ENCODE measurements at regions not wholly inside any gene's neighbourhood (a gene's known extent, or its start where the extent isn't known, plus 50 kb on each side); places are given as distances from the start of the nearest gene placed in this dataset.
"Not testable (repeated sequence)": the region's sequence is repeated elsewhere in the genome, so short reads cannot be mapped to it uniquely, and the experiment has no call there.

DNA sequence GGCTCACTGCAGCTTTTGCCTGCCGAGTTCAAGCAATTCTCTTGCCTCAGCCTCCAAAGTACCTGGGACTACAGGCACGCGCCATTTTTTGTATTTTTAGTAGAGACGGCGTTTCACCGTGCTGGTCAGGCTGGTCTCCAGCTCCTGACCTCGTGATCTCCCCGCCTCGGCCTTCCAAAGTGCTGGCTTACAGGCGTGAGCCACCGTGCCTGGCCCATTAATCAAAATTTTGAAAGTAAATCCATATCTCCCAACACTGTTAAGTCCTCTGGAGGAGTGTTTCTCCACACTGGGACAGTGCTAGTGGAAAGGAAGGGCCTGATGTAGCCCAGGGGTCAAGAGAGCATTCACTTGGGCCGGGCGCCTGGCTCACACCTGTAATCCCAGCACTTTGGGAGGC, 644.6 kb downstream of the SH2D4B start:
- no peak overlapping the region for H3K27ac Mint-ChIP-seq
- DNase-seq (ENCODE audit: extremely low spot score, unreplicated experiment), result no peak
- H3K4me3 Mint-ChIP-seq, result no peak overlapping the region
- H3K9me3 Mint-ChIP-seq, result no peaks in the 10 kb centered on the region
- H3K27me3 Mint-ChIP-seq, result no peaks in the 10 kb centered on the region
- H3K36me3 Mint-ChIP-seq, result no peaks in the 10 kb centered on the region
- H3K4me1 Mint-ChIP-seq (ENCODE audit: unreplicated experiment), result no peaks in the 10 kb centered on the region
- TF ChIP-seq, protein P1, sequence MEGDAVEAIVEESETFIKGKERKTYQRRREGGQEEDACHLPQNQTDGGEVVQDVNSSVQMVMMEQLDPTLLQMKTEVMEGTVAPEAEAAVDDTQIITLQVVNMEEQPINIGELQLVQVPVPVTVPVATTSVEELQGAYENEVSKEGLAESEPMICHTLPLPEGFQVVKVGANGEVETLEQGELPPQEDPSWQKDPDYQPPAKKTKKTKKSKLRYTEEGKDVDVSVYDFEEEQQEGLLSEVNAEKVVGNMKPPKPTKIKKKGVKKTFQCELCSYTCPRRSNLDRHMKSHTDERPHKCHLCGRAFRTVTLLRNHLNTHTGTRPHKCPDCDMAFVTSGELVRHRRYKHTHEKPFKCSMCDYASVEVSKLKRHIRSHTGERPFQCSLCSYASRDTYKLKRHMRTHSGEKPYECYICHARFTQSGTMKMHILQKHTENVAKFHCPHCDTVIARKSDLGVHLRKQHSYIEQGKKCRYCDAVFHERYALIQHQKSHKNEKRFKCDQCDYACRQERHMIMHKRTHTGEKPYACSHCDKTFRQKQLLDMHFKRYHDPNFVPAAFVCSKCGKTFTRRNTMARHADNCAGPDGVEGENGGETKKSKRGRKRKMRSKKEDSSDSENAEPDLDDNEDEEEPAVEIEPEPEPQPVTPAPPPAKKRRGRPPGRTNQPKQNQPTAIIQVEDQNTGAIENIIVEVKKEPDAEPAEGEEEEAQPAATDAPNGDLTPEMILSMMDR (conservative IDR thresholded peaks at IDR 0.05), result no peak

DNA sequence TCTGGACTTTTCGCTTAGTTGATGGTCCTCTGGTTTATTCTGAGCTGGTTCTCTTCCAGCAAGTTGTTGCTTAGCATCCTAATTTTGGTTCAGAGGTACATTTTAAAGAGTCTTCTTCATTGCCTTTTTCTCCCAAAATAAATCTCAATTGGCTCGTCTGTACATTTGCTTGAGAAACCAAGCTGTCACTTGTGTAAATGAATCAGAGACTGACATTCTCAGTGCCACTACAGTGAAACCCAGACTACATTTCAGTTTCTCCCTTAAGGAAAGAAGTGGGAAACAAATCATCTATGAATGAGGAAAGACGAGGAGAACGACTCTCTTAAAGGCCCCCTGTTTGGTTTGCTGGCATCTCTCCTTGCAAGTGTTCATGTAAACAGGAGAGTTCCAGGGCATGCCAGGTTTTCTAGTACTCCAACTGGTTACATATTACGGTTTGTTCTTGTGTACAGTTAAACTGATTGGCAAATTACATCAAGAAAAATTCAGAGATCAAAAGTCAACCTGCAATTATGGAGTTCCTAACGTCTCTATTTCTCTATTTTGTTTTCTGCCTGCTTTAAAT, 654.6 kb downstream of the SH2D4B start:
- Mint-ChIP-seq H3K9me3 (no peaks in the 10 kb centered on the region), H3K27ac (no peak overlapping the region), H3K36me3 (no peaks in the 10 kb centered on the region), H3K4me1 (ENCODE audit: unreplicated experiment) (no peaks in the 10 kb centered on the region), H3K27me3 (no peaks in the 10 kb centered on the region), H3K4me3 (no peak overlapping the region)
- TF ChIP-seq, protein P1 (conservative IDR thresholded peaks at IDR 0.05), result no peak
- no peak for DNase-seq (ENCODE audit: extremely low spot score, unreplicated experiment)

DNA sequence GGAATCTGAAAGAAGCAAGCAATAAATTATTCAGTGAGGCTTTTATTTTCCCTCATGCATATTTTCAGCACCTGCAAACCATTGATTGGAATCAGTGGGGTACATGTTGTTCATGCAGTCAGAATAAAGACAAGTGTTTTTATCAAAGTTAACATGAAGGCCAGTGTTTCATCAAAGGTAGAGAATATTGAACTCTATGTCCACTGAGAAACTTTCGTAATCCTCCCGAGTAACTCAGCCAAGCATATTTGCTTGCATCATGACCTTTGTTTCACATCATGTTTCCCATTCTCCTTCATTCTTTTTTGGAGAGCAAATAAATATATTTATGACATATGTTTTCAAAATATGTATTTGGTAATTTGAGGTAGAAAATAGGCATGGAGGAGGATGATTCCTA, 663.1 kb downstream of the SH2D4B start:
- no peaks in the 10 kb centered on the region for H3K27me3 Mint-ChIP-seq
- H3K4me3 Mint-ChIP-seq, result no peak overlapping the region
- no peak for DNase-seq (ENCODE audit: extremely low spot score, unreplicated experiment)
- no peak overlapping the region for H3K27ac Mint-ChIP-seq
- H3K36me3 Mint-ChIP-seq, result no peaks in the 10 kb centered on the region
- H3K9me3 Mint-ChIP-seq, result no peaks in the 10 kb centered on the region
- no peaks in the 10 kb centered on the region for H3K4me1 Mint-ChIP-seq (ENCODE audit: unreplicated experiment)
- TF ChIP-seq, protein P1 (conservative IDR thresholded peaks at IDR 0.05), result no peak

DNA sequence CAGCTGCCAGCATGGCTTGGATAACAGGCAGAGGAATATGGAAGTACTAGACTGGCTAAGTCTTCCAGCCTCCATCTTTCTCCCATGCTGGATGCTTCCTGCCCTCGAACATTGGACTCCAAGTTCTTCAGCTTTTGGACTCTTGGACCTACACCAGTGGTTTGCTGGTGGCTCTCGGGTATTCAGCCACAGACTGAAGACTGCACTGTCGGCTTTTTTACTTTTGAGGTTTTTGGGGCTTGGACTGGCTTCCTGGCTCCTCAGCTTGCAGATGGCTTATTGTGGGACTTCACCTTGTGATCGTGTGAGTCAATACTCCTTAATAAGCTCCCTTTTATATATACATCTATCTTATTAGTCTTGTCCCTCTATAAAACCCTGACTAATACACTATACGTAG, 667.6 kb upstream of the NRG3 start:
- DNase-seq (ENCODE audit: extremely low spot score, unreplicated experiment), result not testable (repeated sequence)

DNA sequence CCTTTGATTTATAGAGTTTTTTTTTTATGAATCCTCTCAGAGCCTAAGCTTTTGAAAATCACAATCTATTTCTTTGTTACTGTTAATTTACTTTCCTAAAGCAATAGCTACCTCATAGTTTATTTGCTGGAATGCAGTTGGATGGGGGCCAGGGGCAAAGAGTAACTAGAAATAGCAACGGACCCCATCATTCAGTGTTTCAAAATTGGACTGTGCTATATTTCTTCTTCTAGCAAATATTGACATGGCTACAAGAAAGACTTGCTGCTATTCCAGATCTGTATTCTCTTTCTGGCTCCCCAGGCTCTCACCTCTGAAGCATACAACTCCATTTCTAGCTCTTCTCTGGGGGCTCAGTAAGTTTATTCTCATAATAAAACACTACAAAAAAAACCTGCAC, 661.6 kb upstream of the NRG3 start:
- Mint-ChIP-seq H3K27me3 (no peaks in the 10 kb centered on the region), H3K9me3 (no peaks in the 10 kb centered on the region), H3K36me3 (no peaks in the 10 kb centered on the region), H3K4me3 (no peak overlapping the region), H3K27ac (no peak overlapping the region), H3K4me1 (ENCODE audit: unreplicated experiment) (peaks cover 4% of the 10 kb centered on the region)
- no peak for DNase-seq (ENCODE audit: extremely low spot score, unreplicated experiment)
- TF ChIP-seq, protein P1 (conservative IDR thresholded peaks at IDR 0.05), result no peak

More for the DNA sequence above, 667.6 kb upstream of the NRG3 start:
- H3K36me3 Mint-ChIP-seq; H3K4me1 Mint-ChIP-seq (ENCODE audit: unreplicated experiment); H3K27ac Mint-ChIP-seq; H3K9me3 Mint-ChIP-seq; H3K4me3 Mint-ChIP-seq; H3K27me3 Mint-ChIP-seq: not testable (repeated sequence)

DNA sequence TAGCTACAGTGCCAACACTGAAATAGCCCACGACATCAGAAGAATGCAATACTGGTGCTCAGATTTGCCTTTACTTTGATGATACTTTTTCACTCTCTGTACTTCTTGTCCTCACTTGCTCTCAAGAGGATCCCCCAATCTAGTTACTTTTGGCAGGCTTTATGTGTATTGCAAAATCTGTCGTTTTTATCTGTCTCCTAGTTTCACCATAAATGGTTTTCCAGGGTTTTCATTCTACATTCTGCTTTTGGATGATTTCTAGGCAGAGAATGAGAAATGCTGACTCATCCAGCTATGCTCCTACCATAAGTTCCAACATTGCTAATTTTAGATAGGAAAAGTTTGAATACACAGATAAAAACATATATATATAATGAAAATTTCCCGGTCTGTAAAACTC, 659.5 kb upstream of the NRG3 start:
- Mint-ChIP-seq H3K9me3 (no peaks in the 10 kb centered on the region), H3K4me1 (ENCODE audit: unreplicated experiment) (peaks cover 4% of the 10 kb centered on the region), H3K4me3 (no peak overlapping the region), H3K27me3 (no peaks in the 10 kb centered on the region), H3K27ac (no peak overlapping the region), H3K36me3 (no peaks in the 10 kb centered on the region)
- TF ChIP-seq, protein P1 (conservative IDR thresholded peaks at IDR 0.05), result no peak
- DNase-seq (ENCODE audit: extremely low spot score, unreplicated experiment), result no peak

Data from type B pancreatic cell (in vitro differentiated cells).